Right lobe of liver (tissue), 6 donors: ENCODE measurements at regions not wholly inside any gene's neighbourhood (a gene's known extent, or its start where the extent isn't known, plus 50 kb on each side); places are given as distances from the start of the nearest gene placed in this dataset.
A peak's percentile ranks its signal among the peaks of the same experiment; 100 is the strongest.

Source experiments
- ATAC-seq, 4 donors: fragments of 200-7000 bp; cut with Tn5 transposase; one replicate each; pipeline ENCODE4 v1.9.1; 2020; ENCODE audit warnings: mild to moderate bottlenecking in 4 of 4, moderate library complexity in 4 of 4
- DNase-seq, 3 donors: peaks; one replicate each; pipeline ENCODE4 v3.0.0-alpha.2; 2020
- H3K27ac ChIP-seq, 3 donors: fragments of 200-600 bp; one replicate each; pipeline ENCODE4 v1.8.0; 2022
- H3K27me3 ChIP-seq, 2 donors: fragments of 200-600 bp; one replicate each; pipeline ENCODE4 v1.8.0; 2022
- H3K36me3 ChIP-seq, 4 donors: fragments of 200-600 bp; sonication (generic) in 1 of 4; one replicate each; pipeline versions ENCODE4 v1.5.1 to v1.8.0; 2017 to 2022; ENCODE audit warnings: control low read depth in 1 of 4
- H3K4me1 ChIP-seq, 4 donors: fragments of 200-600 bp; sonication (generic) in 1 of 4; one replicate each; pipeline versions ENCODE4 v1.5.1 to v1.8.0; 2017 to 2022; ENCODE audit warnings: control low read depth in 1 of 4
- H3K4me3 ChIP-seq, 3 donors: fragments of 200-600 bp; one replicate each; pipeline ENCODE4 v1.8.0; 2022
- H3K9me3 ChIP-seq, 4 donors: fragments of 200-600 bp; sonication (generic) in 1 of 4; one replicate each; pipeline versions ENCODE4 v1.5.1 to v1.8.0; 2017 to 2022; ENCODE audit warnings: control low read depth in 1 of 4
- CTCF ChIP-seq, 4 donors: fragments of 200-600 bp in 3 of 4; fragments of 450-650 bp in 1 of 4; IDR thresholded peaks; one replicate each; pipeline versions ENCODE4 v1.5.1 to v1.8.0; 2016 to 2022; ENCODE audit warnings: antibody characterized with exemption in 4 of 4, mild to moderate bottlenecking in 2 of 4
- POLR2A ChIP-seq: fragments of 450-650 bp; IDR thresholded peaks from one replicate; pipeline ENCODE4 v1.6.1; 2017; ENCODE audit warnings: antibody characterized with exemption, mild to moderate bottlenecking
- WGBS: methylation state at CpG from one replicate; pipeline ENCODE4 v1.1.6; 2018; ENCODE audit warnings: low coverage, low lambda C conversion rate; ENCODE audit not compliant: insufficient coverage; ENCODE audit errors: missing lambda C conversion rate; 5-methylcytosine and 5-hydroxymethylcytosine counted together
- intact Hi-C, 2 donors: fragments of 100-400 bp; cut with DNase I; formaldehyde crosslinking; loops; one replicate each; pipeline versions ENCODE4 v1.11.2 to v1.14.1; 2022
- donor health status: DM: no; HTN: yes; CAD: no.
- donor health status: DM: no; HTN: no; CAD: no.
- donor health status: DM: no; HTN: no; CAD: no.
- donor health status: DM: no; HTN: yes; CAD: no.
- donor health status: DM: no; HTN: yes; CAD: no.

DNA sequence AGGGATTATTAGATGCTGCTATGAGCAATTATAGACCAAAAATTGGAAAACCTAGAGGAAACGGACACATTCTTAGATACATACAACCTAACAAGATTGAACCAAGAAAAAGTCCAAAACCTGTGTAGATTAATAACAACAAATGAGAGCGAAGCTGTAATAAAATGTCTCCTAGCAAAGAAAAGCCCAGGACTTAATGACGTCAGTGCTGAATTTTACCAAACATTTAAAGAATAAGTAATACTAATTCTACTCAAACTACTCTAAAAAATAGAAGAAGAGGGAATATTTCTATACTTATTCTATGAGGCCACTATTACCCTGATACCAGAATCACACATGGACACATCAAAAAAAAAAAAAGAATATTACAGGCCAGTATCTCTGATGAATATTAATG lies 309.5 kb upstream of the ANO5 start:
- no peaks in the 10 kb centered on the region for H3K4me1 ChIP-seq
- DNase-seq, result no peak
- H3K9me3 ChIP-seq, result no peaks in the 10 kb centered on the region
- no peak overlapping the region for H3K4me3 ChIP-seq
- WGBS, result 54% methylated on average over 3 of the region's 3 CpGs
- H3K36me3 ChIP-seq, result no peaks in the 10 kb centered on the region
- intact Hi-C loops, result no loop called here
- H3K27ac ChIP-seq, result no peak overlapping the region
- no peaks in the 10 kb centered on the region for H3K27me3 ChIP-seq
- TF ChIP-seq CTCF (IDR thresholded peaks at IDR 0.05) (no peak), POLR2A (no peak)
- no peak for ATAC-seq

DNA sequence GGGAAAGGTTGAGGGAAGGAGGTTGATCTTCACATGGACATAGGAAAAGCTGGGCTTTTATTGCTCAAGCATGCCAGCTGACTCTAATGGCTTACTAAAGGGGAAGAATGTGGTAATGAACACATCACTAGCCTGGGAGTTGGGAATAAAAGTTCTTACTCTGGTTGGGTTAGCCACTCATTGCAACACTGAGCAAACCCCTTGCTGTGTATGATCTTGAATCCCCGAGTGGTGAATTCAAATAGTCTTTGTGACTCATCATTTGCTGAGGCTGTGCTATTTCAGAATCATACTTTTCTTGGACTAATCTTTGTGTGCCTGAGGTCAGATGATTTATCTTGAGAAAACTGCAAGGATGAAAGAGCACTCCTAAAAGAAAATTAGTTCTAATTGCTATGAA lies 304.1 kb upstream of the ANO5 start:
- intact Hi-C loops, result no loop called here
- Histone ChIP-seq H3K4me1 (no peaks in the 10 kb centered on the region), H3K36me3 (no peaks in the 10 kb centered on the region), H3K9me3 (no peaks in the 10 kb centered on the region), H3K4me3 (no peak overlapping the region), H3K27me3 (no peaks in the 10 kb centered on the region), H3K27ac (no peak overlapping the region)
- DNase-seq (no peak), ATAC-seq (peak in 1 of 4 donors; percentile 39)
- TF ChIP-seq CTCF (IDR thresholded peaks at IDR 0.05), result no peak
- no peak for TF ChIP-seq POLR2A
- WGBS, result 38% methylated on average over 1 of the region's 1 CpG

- DNase-seq, result no peak
- H3K27me3 ChIP-seq, result no peaks in the 10 kb centered on the region
- no peak for TF ChIP-seq CTCF (IDR thresholded peaks at IDR 0.05)
- TF ChIP-seq POLR2A, result no peak
- intact Hi-C loops, result no loop called here
- WGBS, result 52% methylated on average over 6 of the region's 6 CpGs
- H3K27ac ChIP-seq, result no peak overlapping the region
- no peak overlapping the region for H3K4me3 ChIP-seq
- no peak for ATAC-seq
- no peaks in the 10 kb centered on the region for H3K36me3 ChIP-seq
- H3K9me3 ChIP-seq, result no peaks in the 10 kb centered on the region
- H3K4me1 ChIP-seq, result no peaks in the 10 kb centered on the region
Measured at GRCh38 chr11:21892736-21893564, 299.9 kb upstream of the ANO5 start.

- no peaks in the 10 kb centered on the region for H3K36me3 ChIP-seq
- TF ChIP-seq POLR2A, result no peak
- ATAC-seq (no peak), DNase-seq (no peak)
- intact Hi-C loops, result no loop called here
- no peaks in the 10 kb centered on the region for H3K27me3 ChIP-seq
- no peaks in the 10 kb centered on the region for H3K4me1 ChIP-seq
- H3K27ac ChIP-seq, result no peak overlapping the region
- no peaks in the 10 kb centered on the region for H3K9me3 ChIP-seq
- H3K4me3 ChIP-seq, result no peak overlapping the region
Measured at GRCh38 chr11:21893565-21893867, 299.4 kb upstream of the ANO5 start.

DNA sequence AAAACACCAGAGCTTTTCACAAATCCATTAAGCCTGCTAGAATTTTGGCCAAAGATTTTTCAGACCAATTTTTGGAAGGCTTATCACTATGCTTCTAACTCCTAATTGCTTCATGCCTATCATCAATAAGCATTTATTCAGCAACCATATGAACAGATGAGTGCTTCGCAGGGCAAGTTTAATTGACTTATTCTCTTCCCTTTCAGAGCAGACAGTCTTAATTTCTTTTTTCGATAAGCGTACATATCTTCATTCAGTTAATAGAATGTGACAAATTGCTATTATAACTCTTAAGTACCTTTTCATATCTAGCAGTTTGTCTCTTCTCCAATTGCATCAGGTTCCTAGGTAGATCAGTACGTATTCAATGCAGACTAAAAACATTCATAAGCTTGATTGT lies 298.4 kb upstream of the ANO5 start:
- intact Hi-C loops, result no loop called here
- DNase-seq (no peak), ATAC-seq (no peak)
- H3K36me3 ChIP-seq, result no peaks in the 10 kb centered on the region
- H3K27ac ChIP-seq, result no peak overlapping the region
- 74% methylated on average over 4 of the region's 4 CpGs for WGBS
- no peak overlapping the region for H3K4me3 ChIP-seq
- no peak for TF ChIP-seq CTCF (IDR thresholded peaks at IDR 0.05)
- TF ChIP-seq POLR2A, result no peak
- no peaks in the 10 kb centered on the region for H3K9me3 ChIP-seq
- no peaks in the 10 kb centered on the region for H3K27me3 ChIP-seq
- no peaks in the 10 kb centered on the region for H3K4me1 ChIP-seq
